Ascending aorta (tissue), 2 donors: ENCODE measurements at regions not wholly inside any gene's neighbourhood (a gene's known extent, or its start where the extent isn't known, plus 50 kb on each side); places are given as distances from the start of the nearest gene placed in this dataset.

Source experiments
- DNase-seq, 2 donors: peaks; one replicate each; pipeline ENCODE4 v3.0.0-alpha.2; 2019; ENCODE audit warnings: low spot score in 2 of 2
- H3K27ac ChIP-seq, 2 donors: fragments of 200-600 bp; sonication (generic); one replicate each; pipeline ENCODE4 v1.5.1; 2016 to 2017; ENCODE audit warnings: mild to moderate bottlenecking in 1 of 2
- H3K27me3 ChIP-seq: fragments of 200-600 bp; sonication (generic); one replicate; pipeline ENCODE4 v1.5.1; 2017
- H3K36me3 ChIP-seq, 2 donors: fragments of 200-600 bp; sonication (generic); one replicate each; pipeline ENCODE4 v1.5.1; 2016
- H3K4me1 ChIP-seq, 2 donors: fragments of 200-600 bp; sonication (generic); one replicate each; pipeline ENCODE4 v1.5.1; 2016 to 2017; ENCODE audit warnings: mild to moderate bottlenecking in 1 of 2
- H3K4me3 ChIP-seq, 2 donors: fragments of 200-600 bp; sonication (generic); one replicate each; pipeline ENCODE4 v1.5.1; 2016 to 2017; ENCODE audit warnings: mild to moderate bottlenecking in 1 of 2
- H3K9me3 ChIP-seq, 2 donors: fragments of 200-600 bp; sonication (generic); one replicate each; pipeline ENCODE4 v1.5.1; 2016
- intact Hi-C: fragments of 100-400 bp; cut with DNase I; formaldehyde crosslinking; loops from one replicate; pipeline ENCODE4 v1.15.1; 2023
- TF ChIP-seq, protein P1 (sequence below), 3 experiments: fragments of 200-600 bp in 2 of 3; fragments of 450-650 bp in 1 of 3; sonication (generic) in 2 of 3; IDR thresholded peaks; one replicate each; pipeline ENCODE4 v1.5.1; 2016 to 2019; ENCODE audit warnings: antibody characterized with exemption in 3 of 3, mild to moderate bottlenecking in 1 of 3, moderate library complexity in 1 of 3

DNA sequence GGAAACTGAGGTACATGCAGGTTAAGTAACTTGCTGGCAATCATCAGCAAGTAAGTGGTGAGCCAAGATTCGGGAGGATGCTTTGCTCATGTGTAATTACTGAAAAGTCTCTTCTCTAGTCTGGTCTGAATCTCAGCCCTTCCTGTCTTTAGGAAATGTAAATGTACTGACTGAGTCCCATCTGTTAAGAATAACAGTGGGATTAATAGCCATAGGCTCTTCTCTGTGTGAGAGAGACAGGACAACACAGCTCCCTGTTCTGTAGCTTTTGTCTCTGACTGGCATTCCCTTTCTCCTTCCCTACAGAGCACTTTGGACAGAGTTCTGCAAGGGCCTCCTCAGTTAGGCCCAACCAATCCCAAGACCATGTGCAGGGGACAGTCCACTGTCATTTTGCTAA is 131.3 kb upstream of the OGFRL1 start:
- TF ChIP-seq, protein P1, sequence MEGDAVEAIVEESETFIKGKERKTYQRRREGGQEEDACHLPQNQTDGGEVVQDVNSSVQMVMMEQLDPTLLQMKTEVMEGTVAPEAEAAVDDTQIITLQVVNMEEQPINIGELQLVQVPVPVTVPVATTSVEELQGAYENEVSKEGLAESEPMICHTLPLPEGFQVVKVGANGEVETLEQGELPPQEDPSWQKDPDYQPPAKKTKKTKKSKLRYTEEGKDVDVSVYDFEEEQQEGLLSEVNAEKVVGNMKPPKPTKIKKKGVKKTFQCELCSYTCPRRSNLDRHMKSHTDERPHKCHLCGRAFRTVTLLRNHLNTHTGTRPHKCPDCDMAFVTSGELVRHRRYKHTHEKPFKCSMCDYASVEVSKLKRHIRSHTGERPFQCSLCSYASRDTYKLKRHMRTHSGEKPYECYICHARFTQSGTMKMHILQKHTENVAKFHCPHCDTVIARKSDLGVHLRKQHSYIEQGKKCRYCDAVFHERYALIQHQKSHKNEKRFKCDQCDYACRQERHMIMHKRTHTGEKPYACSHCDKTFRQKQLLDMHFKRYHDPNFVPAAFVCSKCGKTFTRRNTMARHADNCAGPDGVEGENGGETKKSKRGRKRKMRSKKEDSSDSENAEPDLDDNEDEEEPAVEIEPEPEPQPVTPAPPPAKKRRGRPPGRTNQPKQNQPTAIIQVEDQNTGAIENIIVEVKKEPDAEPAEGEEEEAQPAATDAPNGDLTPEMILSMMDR (IDR thresholded peaks at IDR 0.05) = no peak
- Histone ChIP-seq H3K4me1 (no peaks in the 10 kb centered on the region), H3K9me3 (no peaks in the 10 kb centered on the region), H3K36me3 (no peaks in the 10 kb centered on the region), H3K27me3 (no peaks in the 10 kb centered on the region), H3K4me3 (no peak overlapping the region), H3K27ac (no peak overlapping the region)
- intact Hi-C loops = no loop called here
- DNase-seq = no peak

DNA sequence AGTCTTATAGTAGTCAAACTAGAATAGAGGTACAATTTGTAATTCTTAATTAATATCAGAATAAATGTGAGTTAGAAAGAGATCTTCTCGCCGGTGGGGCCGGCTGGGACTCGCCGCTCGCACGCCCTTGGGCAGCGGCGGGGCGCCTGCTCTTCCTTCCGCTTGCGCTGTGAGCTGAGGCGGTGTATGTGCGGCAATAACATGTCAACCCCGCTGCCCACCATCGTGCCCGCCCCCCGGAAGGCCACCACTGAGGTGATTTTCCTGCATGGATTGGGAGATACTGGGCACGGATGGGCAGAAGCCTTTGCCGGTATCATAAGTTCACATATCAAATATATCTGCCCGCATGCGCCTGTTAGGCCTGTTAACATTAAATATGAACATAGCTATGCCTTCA is 123.7 kb upstream of the OGFRL1 start:
- no peak for DNase-seq
- Histone ChIP-seq H3K27me3 (no peaks in the 10 kb centered on the region), H3K4me1 (no peaks in the 10 kb centered on the region), H3K4me3 (no peak overlapping the region), H3K27ac (no peak overlapping the region), H3K36me3 (no peaks in the 10 kb centered on the region), H3K9me3 (no peaks in the 10 kb centered on the region)
- TF ChIP-seq, protein P1 (IDR thresholded peaks at IDR 0.05) = no peak
- intact Hi-C loops = no loop called here

DNA sequence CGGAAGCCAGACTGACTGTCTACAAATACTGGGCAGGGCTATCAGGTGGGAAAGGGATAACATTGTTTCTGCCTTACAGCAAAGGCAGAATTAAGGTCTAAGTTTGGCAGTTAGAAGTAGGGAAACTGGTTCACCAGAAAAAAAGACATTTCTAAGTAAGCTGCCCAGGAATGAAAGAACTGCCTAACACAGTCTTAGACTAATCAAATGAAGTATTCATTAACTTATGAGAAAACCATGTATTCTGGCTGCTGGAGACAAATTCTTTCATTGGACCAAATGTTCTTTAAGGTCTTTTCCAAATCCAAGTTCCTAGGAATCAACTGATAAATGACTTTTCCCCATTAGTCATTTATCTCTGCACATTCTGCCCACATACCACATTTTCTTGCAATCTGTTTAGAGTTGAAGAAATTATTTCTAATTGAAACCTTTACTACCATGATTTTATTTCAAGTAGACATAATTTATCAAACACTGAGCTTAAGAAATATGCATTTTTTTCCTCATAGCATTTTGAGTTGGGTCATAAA is 120.3 kb upstream of the OGFRL1 start:
- Histone ChIP-seq H3K27ac (no peak overlapping the region), H3K4me1 (no peaks in the 10 kb centered on the region), H3K36me3 (no peaks in the 10 kb centered on the region), H3K27me3 (no peaks in the 10 kb centered on the region), H3K4me3 (no peak overlapping the region), H3K9me3 (no peaks in the 10 kb centered on the region)
- TF ChIP-seq, protein P1 (IDR thresholded peaks at IDR 0.05) = no peak
- intact Hi-C loops = no loop called here
- no peak for DNase-seq

DNA sequence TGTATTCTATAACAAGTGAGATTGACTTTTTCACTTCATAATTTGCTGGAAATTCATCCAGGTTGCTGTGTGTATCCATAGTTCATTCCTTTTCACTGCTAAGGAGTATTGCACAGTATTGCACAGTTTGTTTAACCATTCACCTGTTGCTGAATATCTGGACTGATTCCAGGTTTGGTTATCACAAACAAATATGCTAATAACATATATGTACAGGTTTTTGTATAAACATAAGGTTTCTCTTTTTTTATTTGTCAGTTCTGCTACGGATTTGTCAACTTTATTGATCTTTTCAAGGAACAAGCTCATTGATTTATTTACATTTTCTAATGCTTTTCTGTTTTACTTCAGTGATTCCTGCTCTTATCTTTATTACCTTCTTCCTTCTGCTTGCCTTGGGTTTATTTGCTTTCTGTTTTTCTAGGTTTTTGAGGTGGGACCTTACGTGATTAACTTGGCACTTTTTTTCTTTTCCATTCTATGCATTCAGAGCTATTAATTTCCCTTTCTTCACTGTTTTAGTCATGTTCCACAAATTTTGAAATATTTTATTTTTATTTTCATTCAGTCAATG is 117.0 kb upstream of the OGFRL1 start:
- H3K9me3 ChIP-seq = no peaks in the 10 kb centered on the region
- intact Hi-C loops = no loop called here
- no peaks in the 10 kb centered on the region for H3K4me1 ChIP-seq
- no peak overlapping the region for H3K4me3 ChIP-seq
- TF ChIP-seq, protein P1 (IDR thresholded peaks at IDR 0.05) = no peak
- no peak for DNase-seq
- H3K27me3 ChIP-seq = no peaks in the 10 kb centered on the region
- H3K27ac ChIP-seq = no peak overlapping the region
- H3K36me3 ChIP-seq = no peaks in the 10 kb centered on the region

DNA sequence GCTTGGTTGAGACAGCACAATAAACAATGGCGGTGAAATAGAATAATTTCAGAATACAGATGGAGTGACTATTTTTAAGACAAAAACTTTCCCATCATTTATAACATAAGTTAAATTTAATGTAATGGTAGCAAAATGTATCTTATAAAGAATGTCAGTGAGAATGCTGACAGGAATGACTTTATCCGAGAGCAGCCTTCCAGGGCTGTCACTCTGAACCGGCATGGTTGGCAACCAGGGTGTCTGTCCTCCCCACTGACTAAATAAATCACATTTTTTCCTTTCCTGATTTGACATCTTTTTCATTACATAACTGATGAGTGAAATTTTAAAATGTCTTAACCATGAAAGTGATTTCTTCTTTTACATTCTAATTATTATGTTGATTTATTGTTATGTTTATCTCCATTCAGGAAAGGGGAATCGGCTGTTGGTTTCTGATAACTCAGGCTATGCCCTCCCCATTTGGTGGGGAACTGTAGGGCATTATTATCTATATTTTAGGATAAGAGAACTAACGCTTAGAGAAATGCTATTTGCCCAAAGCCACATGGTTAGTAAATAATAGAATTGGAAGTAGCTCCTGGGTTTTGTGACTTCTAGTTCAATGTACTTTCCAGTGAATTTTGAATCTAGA is 109.2 kb upstream of the OGFRL1 start:
- Histone ChIP-seq H3K4me3 (no peak overlapping the region), H3K9me3 (no peaks in the 10 kb centered on the region), H3K36me3 (no peaks in the 10 kb centered on the region), H3K4me1 (no peaks in the 10 kb centered on the region), H3K27me3 (no peaks in the 10 kb centered on the region), H3K27ac (no peak overlapping the region)
- TF ChIP-seq, protein P1 (IDR thresholded peaks at IDR 0.05) = no peak
- intact Hi-C loops = no loop called here
- DNase-seq = no peak
